ENCODE measurements at regions not wholly inside any gene's neighbourhood (a gene's known extent, or its start where the extent isn't known, plus 50 kb on each side); places are given as distances from the start of the nearest gene placed in this dataset.

DNA sequence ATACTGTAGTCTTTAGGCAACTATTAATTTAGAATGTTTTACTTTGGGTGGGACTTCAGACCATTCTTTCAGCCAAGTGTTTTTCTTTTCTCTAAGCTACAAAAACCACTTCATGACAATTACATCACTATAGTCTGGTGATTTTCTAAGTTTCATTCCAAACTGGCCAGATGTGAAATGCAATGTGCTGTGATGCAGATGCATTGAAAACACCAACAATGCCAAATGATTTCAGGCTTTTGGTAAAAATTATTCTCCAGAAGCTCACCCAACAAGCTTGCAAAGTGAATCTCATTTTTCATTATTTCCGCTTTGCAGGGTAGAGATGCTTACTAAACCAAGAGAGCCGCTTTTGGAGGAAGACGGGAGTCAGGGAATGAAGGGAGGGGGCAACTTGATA is 118.4 kb upstream of the ANK3 start:
- TF ChIP-seq, protein P1, sequence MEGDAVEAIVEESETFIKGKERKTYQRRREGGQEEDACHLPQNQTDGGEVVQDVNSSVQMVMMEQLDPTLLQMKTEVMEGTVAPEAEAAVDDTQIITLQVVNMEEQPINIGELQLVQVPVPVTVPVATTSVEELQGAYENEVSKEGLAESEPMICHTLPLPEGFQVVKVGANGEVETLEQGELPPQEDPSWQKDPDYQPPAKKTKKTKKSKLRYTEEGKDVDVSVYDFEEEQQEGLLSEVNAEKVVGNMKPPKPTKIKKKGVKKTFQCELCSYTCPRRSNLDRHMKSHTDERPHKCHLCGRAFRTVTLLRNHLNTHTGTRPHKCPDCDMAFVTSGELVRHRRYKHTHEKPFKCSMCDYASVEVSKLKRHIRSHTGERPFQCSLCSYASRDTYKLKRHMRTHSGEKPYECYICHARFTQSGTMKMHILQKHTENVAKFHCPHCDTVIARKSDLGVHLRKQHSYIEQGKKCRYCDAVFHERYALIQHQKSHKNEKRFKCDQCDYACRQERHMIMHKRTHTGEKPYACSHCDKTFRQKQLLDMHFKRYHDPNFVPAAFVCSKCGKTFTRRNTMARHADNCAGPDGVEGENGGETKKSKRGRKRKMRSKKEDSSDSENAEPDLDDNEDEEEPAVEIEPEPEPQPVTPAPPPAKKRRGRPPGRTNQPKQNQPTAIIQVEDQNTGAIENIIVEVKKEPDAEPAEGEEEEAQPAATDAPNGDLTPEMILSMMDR (IDR thresholded peaks at IDR 0.05): no peak
- TF ChIP-seq POLR2A (IDR thresholded peaks at IDR 0.05): no peak
